ENCODE measurements at regions not wholly inside any gene's neighbourhood (a gene's known extent, or its start where the extent isn't known, plus 50 kb on each side); places are given as distances from the start of the nearest gene placed in this dataset.

- TF ChIP-seq POLR2A (IDR thresholded peaks at IDR 0.05) (no peak), CTCF (IDR thresholded peaks at IDR 0.05) (no peak)
Observed at GRCh38 chr10:76719006-76719405, 918.6 kb downstream of the KCNMA1 start.

All from lower leg skin (tissue), 3 donors.